GDM1 (cell line): ENCODE measurements at regions not wholly inside any gene's neighbourhood (a gene's known extent, or its start where the extent isn't known, plus 50 kb on each side); places are given as distances from the start of the nearest gene placed in this dataset.
A peak's percentile ranks its signal among the peaks of the same experiment; 100 is the strongest.

ENCODE experiments used
- DNase-seq: peaks from one replicate; lab custom pipeline; 2025; lab: John Stamatoyannopoulos, UW

DNA sequence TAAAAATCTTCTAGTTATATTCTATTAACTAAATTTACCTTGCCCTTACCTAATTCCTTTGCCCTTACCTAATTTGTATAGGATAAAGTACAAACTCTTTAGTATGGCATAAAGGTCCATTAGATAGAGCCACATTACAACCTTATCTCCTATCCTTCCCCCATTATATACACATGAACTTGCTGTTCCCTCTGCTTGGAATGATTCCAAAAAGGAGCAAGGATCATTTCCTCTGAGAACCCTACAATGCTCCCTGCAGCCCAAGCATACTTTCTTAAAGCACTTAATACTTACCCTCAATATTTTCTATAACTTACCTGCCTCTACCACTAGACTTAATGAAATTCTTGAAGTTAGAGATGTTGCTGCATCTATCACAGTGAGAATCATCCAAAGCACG, 118.9 kb upstream of the CCDC54 start:
- no peak for DNase-seq

DNA sequence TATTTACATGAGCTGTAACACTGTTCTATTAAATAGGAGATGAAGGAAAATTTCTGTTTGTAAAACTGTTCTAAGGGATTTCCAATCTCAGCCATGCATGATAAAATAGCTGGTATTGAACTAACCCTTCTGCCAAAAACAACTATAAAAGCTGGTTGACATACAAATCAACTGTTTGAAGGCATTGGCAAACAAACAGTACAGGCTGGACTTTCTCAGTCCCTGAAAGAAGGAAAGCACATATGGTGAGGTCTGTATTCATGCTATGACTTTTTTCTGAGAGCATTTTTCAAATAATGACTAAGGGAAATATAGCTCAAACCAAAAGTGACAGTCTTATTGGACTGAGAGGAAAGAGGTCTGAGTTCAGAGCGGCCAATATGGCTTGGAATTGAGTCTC, 117.0 kb upstream of the CCDC54 start:
- DNase-seq, result no peak

GRCh38 chr3:107263269-107264021, 113.8 kb upstream of the CCDC54 start:
- no peak for DNase-seq

- no peak for DNase-seq
Measured at GRCh38 chr3:107264888-107265287, 112.4 kb upstream of the CCDC54 start.

GRCh38 chr3:107265526-107265925, 111.7 kb upstream of the CCDC54 start:
- no peak for DNase-seq

GRCh38 chr3:107268469-107268868, 108.8 kb upstream of the CCDC54 start:
- DNase-seq, result no peak

GRCh38 chr3:107269136-107269535, 108.1 kb upstream of the CCDC54 start:
- DNase-seq, result peak; percentile 30

- peak; percentile 2 for DNase-seq
Measured at GRCh38 chr3:107271787-107272387, 105.4 kb upstream of the CCDC54 start.

DNA sequence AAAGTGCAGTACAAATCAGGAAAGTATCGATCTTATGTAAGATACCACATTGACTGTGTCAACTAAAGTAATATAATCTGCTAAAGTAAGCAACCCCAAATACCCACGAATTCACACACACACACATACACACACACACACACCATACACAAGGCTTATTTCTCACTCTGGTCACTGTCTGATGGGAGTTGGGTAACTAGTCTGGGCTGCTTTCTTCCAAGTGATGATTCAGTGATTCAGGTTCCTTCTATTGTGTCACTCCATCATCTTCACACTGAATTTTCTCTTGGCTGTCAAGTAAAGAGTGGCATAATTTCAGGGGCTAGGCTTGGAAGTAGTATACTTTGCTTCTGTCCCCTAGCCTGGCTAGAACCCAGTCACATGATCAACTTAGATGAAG, 104.8 kb upstream of the CCDC54 start:
- no peak for DNase-seq

GRCh38 chr3:107272885-107273284, 104.4 kb upstream of the CCDC54 start:
- no peak for DNase-seq

GRCh38 chr3:107273771-107274170, 103.5 kb upstream of the CCDC54 start:
- DNase-seq, result no peak

DNA sequence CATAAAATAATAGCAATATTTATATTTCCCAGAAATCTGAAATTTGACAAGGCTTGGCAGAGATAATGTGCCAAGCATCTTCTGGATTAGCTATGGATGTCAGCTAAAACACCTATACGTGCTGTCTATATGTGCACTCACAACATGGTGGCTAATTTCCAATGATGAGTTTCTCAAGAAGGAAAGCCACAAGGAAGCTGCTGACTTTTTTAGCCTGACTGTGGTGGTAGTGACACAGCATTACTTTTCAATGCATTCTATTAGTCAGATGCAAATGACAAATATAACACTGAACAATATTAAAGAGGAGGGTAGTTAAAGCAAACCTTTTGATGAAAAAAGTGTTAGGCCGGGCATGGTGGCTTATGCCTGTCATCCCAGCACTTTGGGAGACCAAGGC, 101.7 kb upstream of the CCDC54 start:
- peak; percentile 3 for DNase-seq

DNA sequence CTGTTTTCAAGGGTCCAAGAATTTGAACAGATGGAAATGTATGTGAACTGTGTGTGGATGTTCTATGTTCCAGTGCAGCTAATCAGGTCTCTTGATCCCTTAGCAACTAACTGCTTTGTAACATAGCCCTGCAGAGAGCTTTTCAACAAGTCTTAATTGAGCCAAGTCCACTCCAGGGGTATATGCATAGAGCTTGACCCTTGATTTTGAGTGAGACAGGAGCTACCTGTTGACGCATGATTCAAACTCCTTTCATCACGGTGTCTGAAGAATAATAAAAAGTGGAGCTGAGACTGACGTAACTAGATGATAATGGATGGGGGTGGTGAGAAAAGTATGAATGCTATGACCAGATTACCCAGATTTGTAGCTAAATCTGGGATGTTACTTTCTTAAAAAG, 93.3 kb upstream of the CCDC54 start:
- no peak for DNase-seq

GRCh38 chr3:107284612-107285011, 92.6 kb upstream of the CCDC54 start:
- DNase-seq, result no peak

- DNase-seq, result no peak
Measured at GRCh38 chr3:107285197-107285596, 92.0 kb upstream of the CCDC54 start.

GRCh38 chr3:107289354-107289753, 87.9 kb upstream of the CCDC54 start:
- DNase-seq, result no peak

DNA sequence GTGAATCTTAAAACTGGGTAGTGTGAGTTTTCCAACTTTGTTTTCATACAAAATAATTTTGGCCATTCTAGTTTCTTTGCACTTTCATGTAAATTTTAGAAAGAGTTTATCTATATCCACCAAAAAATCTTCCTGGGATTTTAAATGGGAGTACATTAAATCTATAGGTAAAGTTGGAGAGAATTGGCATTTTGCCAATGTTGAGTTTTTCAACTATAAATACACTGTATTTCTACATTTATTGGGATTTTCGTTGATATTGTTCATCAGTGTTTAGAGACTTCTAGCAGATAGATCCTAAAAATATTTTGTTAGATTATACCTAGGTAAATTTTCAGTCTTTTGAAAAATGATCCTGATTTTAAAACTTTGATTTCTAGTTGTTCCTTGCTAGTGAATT, 83.1 kb upstream of the CCDC54 start:
- DNase-seq, result no peak

DNA sequence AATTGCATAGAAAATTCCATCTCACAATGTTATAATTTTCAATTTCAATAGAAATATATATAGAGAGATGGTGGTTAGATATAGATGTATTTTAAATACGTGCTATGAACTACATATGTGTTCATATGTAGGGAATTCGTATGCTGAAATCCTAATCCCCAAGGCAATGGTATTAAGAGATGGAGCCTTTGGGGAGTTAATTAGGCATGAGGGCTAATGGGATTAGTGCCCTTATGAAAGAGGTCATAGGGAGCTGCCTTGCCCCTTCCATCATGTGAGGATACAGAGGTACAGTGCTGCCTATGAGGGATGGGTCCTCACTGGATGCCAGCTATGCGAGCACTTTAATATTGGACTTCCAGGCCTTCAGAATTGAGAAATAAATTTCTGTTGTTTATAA, 79.6 kb upstream of the CCDC54 start:
- no peak for DNase-seq

DNA sequence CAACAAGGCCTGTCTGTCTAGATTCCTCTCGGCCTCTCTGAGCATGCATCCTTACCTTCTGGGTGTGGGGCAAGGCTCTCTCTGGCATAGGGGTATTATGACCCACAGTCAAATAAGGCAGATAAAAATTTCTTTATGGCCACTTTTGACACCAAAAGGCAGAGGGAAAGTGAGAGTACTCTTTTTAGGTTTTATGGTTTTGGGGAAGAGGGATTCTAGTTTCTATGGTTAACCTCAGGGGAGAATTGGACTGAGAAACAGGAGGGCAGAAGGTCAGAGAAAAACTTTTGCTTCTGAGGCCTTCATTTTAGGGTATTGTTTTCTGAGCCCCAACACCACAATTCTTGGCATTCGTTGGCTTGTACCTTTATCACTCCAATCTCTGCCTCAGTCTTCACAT, 70.0 kb upstream of the CCDC54 start:
- DNase-seq, result no peak

- no peak for DNase-seq
Measured at GRCh38 chr3:107308716-107309115, 68.5 kb upstream of the CCDC54 start.

GRCh38 chr3:107309312-107309711, 67.9 kb upstream of the CCDC54 start:
- DNase-seq, result no peak

- DNase-seq, result no peak
Measured at GRCh38 chr3:107313711-107314110, 63.5 kb upstream of the CCDC54 start.

- DNase-seq, result no peak
Measured at GRCh38 chr3:107315141-107315540, 62.1 kb upstream of the CCDC54 start.

DNA sequence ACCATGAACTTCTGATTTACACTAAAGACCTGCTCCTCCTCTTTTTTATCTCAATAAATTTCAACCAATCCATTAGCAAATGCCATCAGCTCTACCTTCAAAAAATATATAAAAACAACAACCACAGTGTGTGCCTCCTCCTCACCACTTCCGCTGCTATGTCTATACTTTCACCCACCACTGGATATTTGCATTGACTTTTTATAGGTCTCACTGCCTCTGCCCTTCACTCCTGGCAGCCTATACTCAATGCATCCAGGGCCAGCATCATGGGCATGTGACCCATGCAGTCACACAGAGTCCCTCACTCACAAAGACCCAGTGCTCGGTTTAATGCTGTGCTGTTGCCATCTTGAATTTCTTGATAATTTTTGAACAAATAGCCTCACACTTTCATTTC, 53.5 kb upstream of the CCDC54 start:
- DNase-seq, result no peak
